ENCODE measurements at regions not wholly inside any gene's neighbourhood (a gene's known extent, or its start where the extent isn't known, plus 50 kb on each side); places are given as distances from the start of the nearest gene placed in this dataset.

DNA sequence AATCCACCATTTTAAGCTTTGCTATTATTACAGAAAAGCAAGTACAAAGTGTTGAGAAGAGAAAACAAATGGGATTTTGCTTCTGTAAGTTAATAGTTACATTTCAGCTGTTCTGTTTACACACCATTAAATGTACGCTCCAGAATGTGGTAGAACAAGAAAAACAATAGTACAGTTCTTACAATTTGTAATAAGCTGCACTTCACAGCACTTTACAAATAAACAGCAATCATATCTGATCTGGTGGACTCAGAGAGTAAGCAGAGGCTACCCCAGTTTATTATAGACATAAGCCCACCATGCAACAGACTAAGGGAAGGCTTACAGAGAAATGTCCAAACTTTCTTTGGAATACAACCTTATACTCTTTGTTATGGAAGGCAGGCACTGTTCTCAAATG is 126.4 kb downstream of the OXSM start:
- TF ChIP-seq POLR2AphosphoS5 (IDR thresholded peaks at IDR 0.05) (no peak), EP300 (IDR thresholded peaks at IDR 0.05) (no peak)
- TF ChIP-seq, protein P1, sequence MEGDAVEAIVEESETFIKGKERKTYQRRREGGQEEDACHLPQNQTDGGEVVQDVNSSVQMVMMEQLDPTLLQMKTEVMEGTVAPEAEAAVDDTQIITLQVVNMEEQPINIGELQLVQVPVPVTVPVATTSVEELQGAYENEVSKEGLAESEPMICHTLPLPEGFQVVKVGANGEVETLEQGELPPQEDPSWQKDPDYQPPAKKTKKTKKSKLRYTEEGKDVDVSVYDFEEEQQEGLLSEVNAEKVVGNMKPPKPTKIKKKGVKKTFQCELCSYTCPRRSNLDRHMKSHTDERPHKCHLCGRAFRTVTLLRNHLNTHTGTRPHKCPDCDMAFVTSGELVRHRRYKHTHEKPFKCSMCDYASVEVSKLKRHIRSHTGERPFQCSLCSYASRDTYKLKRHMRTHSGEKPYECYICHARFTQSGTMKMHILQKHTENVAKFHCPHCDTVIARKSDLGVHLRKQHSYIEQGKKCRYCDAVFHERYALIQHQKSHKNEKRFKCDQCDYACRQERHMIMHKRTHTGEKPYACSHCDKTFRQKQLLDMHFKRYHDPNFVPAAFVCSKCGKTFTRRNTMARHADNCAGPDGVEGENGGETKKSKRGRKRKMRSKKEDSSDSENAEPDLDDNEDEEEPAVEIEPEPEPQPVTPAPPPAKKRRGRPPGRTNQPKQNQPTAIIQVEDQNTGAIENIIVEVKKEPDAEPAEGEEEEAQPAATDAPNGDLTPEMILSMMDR (IDR thresholded peaks at IDR 0.05): no peak

Data from stomach (tissue), 4 donors.